ENCODE measurements at regions not wholly inside any gene's neighbourhood (a gene's known extent, or its start where the extent isn't known, plus 50 kb on each side); places are given as distances from the start of the nearest gene placed in this dataset.

- TF ChIP-seq CTCF (IDR thresholded peaks at IDR 0.05) (no peak), POLR2AphosphoS5 (IDR thresholded peaks at IDR 0.05; ENCODE audit: low read depth, low read length) (no peak), REST (IDR thresholded peaks at IDR 0.05; ENCODE audit: insufficient read depth in 1 of 2, low read depth in 2 of 2, low read length in 1 of 2) (no peak), SIN3A (IDR thresholded peaks at IDR 0.05; ENCODE audit: borderline replicate concordance, insufficient read depth, low read depth, low read length) (no peak)
Observed at GRCh38 chr21:26691416-26691815, 118.3 kb upstream of the CYYR1 start.
